HG03378 (cell line): ENCODE measurements at regions not wholly inside any gene's neighbourhood (a gene's known extent, or its start where the extent isn't known, plus 50 kb on each side); places are given as distances from the start of the nearest gene placed in this dataset.

Experiments
- ATAC-seq: cut with Tn5 transposase; IDR thresholded peaks from one replicate; pipeline ENCODE4 v1.9.1; 2021; ENCODE audit warnings: mild to moderate bottlenecking, moderate library complexity; ENCODE audit not compliant: unreplicated experiment

- ATAC-seq = no peak
Measured at GRCh38 chr2:43057742-43058725, 168.4 kb downstream of the ZFP36L2 start.

- ATAC-seq = no peak
Measured at GRCh38 chr2:43057026-43057741, 169.2 kb downstream of the ZFP36L2 start.

GRCh38 chr2:43055985-43056384 is 170.4 kb downstream of the ZFP36L2 start:
- ATAC-seq = no peak

- ATAC-seq = no peak
Measured at GRCh38 chr2:43055086-43055912, 171.1 kb downstream of the ZFP36L2 start.

- no peak for ATAC-seq
Measured at GRCh38 chr2:43054367-43054766, 172.0 kb downstream of the ZFP36L2 start.

- no peak for ATAC-seq
Measured at GRCh38 chr2:43052944-43053306, 173.5 kb downstream of the ZFP36L2 start.

- ATAC-seq = no peak
Measured at GRCh38 chr2:43052204-43052943, 174.0 kb downstream of the ZFP36L2 start.

GRCh38 chr2:43051338-43051737 is 175.1 kb downstream of the ZFP36L2 start:
- ATAC-seq = no peak

GRCh38 chr2:43050866-43051265 is 175.5 kb downstream of the ZFP36L2 start:
- ATAC-seq = no peak

- no peak for ATAC-seq
Measured at GRCh38 chr2:43049836-43050801, 176.3 kb downstream of the ZFP36L2 start.

- ATAC-seq = no peak
Measured at GRCh38 chr2:43047187-43047780, 179.1 kb downstream of the ZFP36L2 start.

GRCh38 chr2:43045866-43046265 is 180.5 kb downstream of the ZFP36L2 start:
- no peak for ATAC-seq

GRCh38 chr2:43044093-43044681 is 182.2 kb downstream of the ZFP36L2 start:
- ATAC-seq = no peak

- ATAC-seq = no peak
Measured at GRCh38 chr2:43043553-43043870, 182.9 kb downstream of the ZFP36L2 start.

GRCh38 chr2:43041661-43042360 is 184.6 kb downstream of the ZFP36L2 start:
- no peak for ATAC-seq

GRCh38 chr2:43041173-43041591 is 185.2 kb downstream of the ZFP36L2 start:
- no peak for ATAC-seq

- ATAC-seq = no peak
Measured at GRCh38 chr2:43040084-43040854, 186.1 kb downstream of the ZFP36L2 start.
